Spinal cord (tissue), 9 donors: ENCODE measurements at regions not wholly inside any gene's neighbourhood (a gene's known extent, or its start where the extent isn't known, plus 50 kb on each side); places are given as distances from the start of the nearest gene placed in this dataset.

Source experiments
- DNase-seq, 6 donors: peaks; one replicate each; pipeline versions ENCODE4 v3.0.0 to v3.0.0-alpha.2; 2013 to 2015; ENCODE audit warnings: low spot score in 6 of 6, low read depth in 4 of 6
- H3K27ac ChIP-seq: one replicate; pipeline ENCODE4 v1.5.1; 2013; ENCODE audit warnings: low read depth, low read length, control low read depth
- H3K27me3 ChIP-seq: one replicate; pipeline ENCODE4 v1.6.1; 2013; ENCODE audit warnings: low read length; ENCODE audit not compliant: control insufficient read depth, insufficient read depth
- H3K36me3 ChIP-seq: one replicate; pipeline ENCODE4 v1.6.1; 2013; ENCODE audit warnings: low read length; ENCODE audit not compliant: control insufficient read depth, insufficient read depth
- H3K4me1 ChIP-seq: one replicate; pipeline ENCODE4 v1.6.1; 2013; ENCODE audit warnings: low read length; ENCODE audit not compliant: control insufficient read depth, insufficient read depth
- H3K4me3 ChIP-seq: one replicate; pipeline ENCODE4 v1.5.1; 2013; ENCODE audit warnings: low read depth, low read length, control low read depth
- H3K9me3 ChIP-seq: one replicate; pipeline ENCODE4 v1.6.1; 2013; ENCODE audit warnings: low read length; ENCODE audit not compliant: control insufficient read depth, insufficient read depth
- WGBS: methylation state at CpG from one replicate; pipeline ENCODE4 v1.1.5; 2013; ENCODE audit warnings: missing lambda C conversion rate; ENCODE audit not compliant: insufficient coverage; 5-methylcytosine and 5-hydroxymethylcytosine counted together
- donor health status: healthy.

DNA sequence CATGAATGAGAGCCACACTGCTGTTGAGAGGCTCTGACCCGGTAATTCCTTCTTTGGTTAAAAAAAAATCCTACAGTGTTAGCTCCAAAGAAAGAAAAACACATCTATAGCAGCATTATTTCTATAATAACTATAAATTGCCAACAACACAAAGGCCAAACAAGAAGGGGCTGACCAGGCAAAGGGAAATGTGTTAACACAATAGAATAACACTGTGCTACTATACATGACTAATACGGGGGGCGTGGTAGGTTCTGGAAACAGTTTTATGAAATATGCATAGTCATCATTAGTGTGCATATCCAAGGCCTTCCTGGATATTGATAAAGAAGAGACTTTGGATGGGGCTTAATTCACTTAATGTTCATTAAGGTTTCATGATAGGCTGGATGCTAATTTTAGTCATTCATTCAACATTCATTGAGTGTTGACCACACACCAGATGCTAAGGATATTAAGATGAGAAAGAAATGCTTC, 50.0 kb upstream of the CCL1 start:
- Histone ChIP-seq H3K9me3 (no peaks in the 10 kb centered on the region), H3K27me3 (peaks cover 18% of the 10 kb centered on the region)
- WGBS = 80% methylated on average over 1 of the region's 3 CpGs

More for the DNA sequence above, 50.0 kb upstream of the CCL1 start:
- no peak overlapping the region for H3K4me3 ChIP-seq
- H3K4me1 ChIP-seq = no peaks in the 10 kb centered on the region
- no peak overlapping the region for H3K27ac ChIP-seq
- no peak for DNase-seq
- no peaks in the 10 kb centered on the region for H3K36me3 ChIP-seq
